Endothelial cell of umbilical vein (primary cell): ENCODE measurements at regions not wholly inside any gene's neighbourhood (a gene's known extent, or its start where the extent isn't known, plus 50 kb on each side); places are given as distances from the start of the nearest gene placed in this dataset.

Experiments
- BruUV-seq: library from RNA; stranded (reverse); fragments of 400-500 nt; replicated peaks from 2 replicates; lab custom pipeline; 2021; lab: Mats Ljungman, UMichigan
- CTCF ChIA-PET: fragments of 300-600, 350-600 bp; sonication (Branson Sonifier 250); formaldehyde crosslinking; loops from one replicate; lab custom pipeline; 2021; ENCODE audit warnings: antibody characterized with exemption, inconsistent platforms; lab: Charles Lee
- POLR2A ChIA-PET: fragments of 300-600, 350-600 bp; sonication (Branson Sonifier 250); formaldehyde crosslinking; loops from one replicate; lab custom pipeline; 2021; ENCODE audit warnings: antibody characterized with exemption, inconsistent platforms; lab: Charles Lee
- DNase-seq: peaks from one replicate; pipeline ENCODE4 v3.0.0-alpha.2; 2011; ENCODE audit warnings: low read depth, low spot score
- FAIRE-seq: peaks from 2 replicates; lab custom pipeline; 2011; peaks lifted over from hg19 to GRCh38; lab: Jason Lieb, UNC
- H2AFZ ChIP-seq: 2 replicates; pipeline ENCODE4 v1.6.0; 2012; ENCODE audit warnings: low read depth, low read length, control low read depth, inconsistent platforms
- H3K27ac ChIP-seq: 2 replicates; pipeline ENCODE4 v1.5.1; 2011; ENCODE audit warnings: low read depth, mild to moderate bottlenecking, control low read depth, low read length, moderate library complexity; ENCODE audit not compliant: insufficient read depth
- H3K27me3 ChIP-seq, 2 experiments: 2 replicates each; pipeline versions ENCODE4 v1.6.0 to v1.6.1; 2011; ENCODE audit warnings: low read length in 2 of 2, mixed read lengths in 1 of 2; ENCODE audit not compliant: control insufficient read depth in 2 of 2, insufficient read depth in 2 of 2
- H3K36me3 ChIP-seq, 2 experiments: 2 replicates in 1 of 2; 3 replicates in 1 of 2; pipeline ENCODE4 v1.5.1; 2011; ENCODE audit warnings: low read length in 2 of 2, mild to moderate bottlenecking in 1 of 2, moderate library complexity in 1 of 2; ENCODE audit not compliant: control insufficient read depth in 2 of 2, insufficient read depth in 2 of 2; ENCODE audit errors: extremely low read depth in 1 of 2
- H3K4me1 ChIP-seq: 3 replicates; pipeline ENCODE4 v1.5.1; 2011; ENCODE audit warnings: mild to moderate bottlenecking, low read length; ENCODE audit not compliant: control insufficient read depth, insufficient read depth; ENCODE audit errors: extremely low read depth
- H3K4me2 ChIP-seq: 2 replicates; pipeline ENCODE4 v1.6.1; 2011; ENCODE audit warnings: low read length, control low read depth, mixed read lengths; ENCODE audit not compliant: insufficient read depth
- H3K4me3 ChIP-seq, 3 experiments: fragments of 200-600 bp in 1 of 3; sonication (generic), shearing (Covaris generic) in 1 of 3; replicated peaks in 1 of 3; 2 replicates each; pipeline ENCODE4 v1.5.1; 2011 to 2016; ENCODE audit warnings: control low read depth in 3 of 3, low read length in 3 of 3, mild to moderate bottlenecking in 2 of 3, inconsistent platforms in 1 of 3, low read depth in 1 of 3, moderate library complexity in 1 of 3; ENCODE audit not compliant: insufficient read depth in 1 of 3
- H3K79me2 ChIP-seq: 2 replicates; pipeline ENCODE4 v1.6.0; 2012; ENCODE audit warnings: low read length, inconsistent platforms; ENCODE audit not compliant: control insufficient read depth, insufficient read depth
- H3K9ac ChIP-seq: replicated peaks from 2 replicates; pipeline ENCODE3; 2011; ENCODE audit warnings: low read length, control low read depth; ENCODE audit not compliant: insufficient read depth; ENCODE audit errors: extremely low read depth
- H3K9me1 ChIP-seq: replicated peaks from 3 replicates; pipeline ENCODE4 v1.6.0; 2011; ENCODE audit warnings: mild to moderate bottlenecking, low read length; ENCODE audit not compliant: control insufficient read depth, insufficient read depth; ENCODE audit errors: extremely low read depth
- H3K9me3 ChIP-seq: replicated peaks from 2 replicates; pipeline ENCODE4 v1.5.1; 2012; ENCODE audit warnings: low read length, inconsistent platforms; ENCODE audit not compliant: control insufficient read depth, insufficient read depth
- H4K20me1 ChIP-seq: replicated peaks from 2 replicates; pipeline ENCODE3; 2011; ENCODE audit warnings: mild to moderate bottlenecking, low read length; ENCODE audit not compliant: control insufficient read depth, insufficient read depth; ENCODE audit errors: extremely low read depth
- CTCF ChIP-seq, 2 donors: IDR thresholded peaks; 1 replicate in 1 of 2; 2 replicates in 1 of 2; pipeline ENCODE4 v1.5.1; 2011; ENCODE audit warnings: low read length in 2 of 2, mild to moderate bottlenecking in 2 of 2, moderate library complexity in 2 of 2, control low read depth in 1 of 2, inconsistent platforms in 1 of 2, low read depth in 1 of 2; ENCODE audit not compliant: insufficient read depth in 1 of 2; ENCODE audit errors: extremely low read depth in 1 of 2
- EZH2 ChIP-seq: IDR thresholded peaks from 2 replicates; pipeline ENCODE4 v1.6.1; 2012; ENCODE audit warnings: borderline replicate concordance, low read depth, mild to moderate bottlenecking, moderate library complexity, low read length, inconsistent platforms; ENCODE audit not compliant: severe bottlenecking
- FOS ChIP-seq: IDR thresholded peaks from 2 replicates; pipeline ENCODE4 v1.6.1; 2011; ENCODE audit warnings: mild to moderate bottlenecking, low read length, moderate library complexity, borderline replicate concordance; ENCODE audit not compliant: insufficient read depth
- GATA2 ChIP-seq: IDR thresholded peaks from 2 replicates; pipeline ENCODE4 v1.7.0; 2011; ENCODE audit warnings: low read depth, mild to moderate bottlenecking, moderate library complexity, mixed read lengths, low read length; ENCODE audit not compliant: insufficient read length, insufficient read depth
- JUN ChIP-seq: IDR thresholded peaks from 2 replicates; pipeline ENCODE4 v1.6.1; 2011; ENCODE audit warnings: borderline replicate concordance, low read depth; ENCODE audit not compliant: insufficient read length, insufficient read depth
- MAX ChIP-seq: IDR thresholded peaks from 2 replicates; pipeline ENCODE4 v1.6.1; 2011; ENCODE audit not compliant: insufficient read depth, insufficient read length
- MYC ChIP-seq: IDR thresholded peaks from one replicate; pipeline ENCODE4 v1.6.1; 2011; ENCODE audit warnings: mild to moderate bottlenecking, low read depth, low read length
- POLR2A ChIP-seq: IDR thresholded peaks from 2 replicates; pipeline ENCODE4 v1.6.1; 2012; ENCODE audit warnings: low read depth, mild to moderate bottlenecking, control low read depth, low read length
- POLR2AphosphoS5 ChIP-seq: IDR thresholded peaks from 2 replicates; pipeline ENCODE4 v1.6.1; 2012; ENCODE audit warnings: low read depth, mild to moderate bottlenecking, control low read depth, low read length, moderate library complexity; ENCODE audit not compliant: insufficient read depth
- dilution Hi-C: fragments of 300-500 bp; cut with MboI; formaldehyde crosslinking; loops from one replicate; pipeline ENCODE4 v1.15.0; 2019; ENCODE audit warnings: low sequenced_read_pairs; ENCODE audit not compliant: extremely low pct_ligation_motif_present
- intact Hi-C: fragments of 100-400 bp; cut with micrococcal nuclease; formaldehyde crosslinking; loops from one replicate; pipeline ENCODE4 v1.10.0; 2022

- no peak for FAIRE-seq
- TF ChIP-seq MAX (no peak), JUN (no peak), FOS (no peak), EZH2 (no peak), GATA2 (no peak), MYC (no peak), CTCF (IDR thresholded peaks at IDR 0.05; ENCODE audit: extremely low read depth in 1 of 2, insufficient read depth in 1 of 2, low read depth in 1 of 2, low read length in 2 of 2) (no peak), POLR2A (no peak), POLR2AphosphoS5 (no peak)
- Histone ChIP-seq H3K4me1 (no peaks in the 10 kb centered on the region), H3K27ac (no peak overlapping the region), H2AFZ (no peak overlapping the region), H3K36me3 (no peaks in the 10 kb centered on the region), H3K4me3 (no peak overlapping the region), H3K4me2 (no peak overlapping the region), H3K9me3 (peaks cover 2% of the 10 kb centered on the region), H3K9ac (no peak overlapping the region), H3K79me2 (no peaks in the 10 kb centered on the region), H4K20me1 (no peaks in the 10 kb centered on the region), H3K9me1 (no peaks in the 10 kb centered on the region), H3K27me3 (no peaks in the 10 kb centered on the region)
- ChIA-PET POLR2A (no interaction called here), CTCF (no interaction called here)
- no peak for DNase-seq
- BruUV-seq, result no TSS peak
- dilution Hi-C loops (no loop called here), intact Hi-C loops (no loop called here)
These were observed 90.9 kb upstream of the GRIA1 start for GRCh38 chr5:153399595-153399994.
